H1 (cell line): ENCODE measurements at regions not wholly inside any gene's neighbourhood (a gene's known extent, or its start where the extent isn't known, plus 50 kb on each side); places are given as distances from the start of the nearest gene placed in this dataset.

Experiments
- CTCF ChIA-PET: fragments of 300-600 bp; sonication (Branson Sonifier 250); formaldehyde crosslinking; loops from one replicate; lab custom pipeline; 2021; ENCODE audit not compliant: partially characterized antibody; lab: Charles Lee
- POLR2A ChIA-PET: fragments of 300-600 bp; sonication (Branson Sonifier 250); formaldehyde crosslinking; loops from one replicate; lab custom pipeline; 2021; ENCODE audit warnings: inconsistent platforms; ENCODE audit not compliant: partially characterized antibody; lab: Charles Lee
- DNase-seq, 2 experiments: peaks; one replicate each; pipeline versions ENCODE4 v3.0.0 to v3.0.0-alpha.2; 2010 to 2022; ENCODE audit warnings: low spot score in 2 of 2, low read depth in 1 of 2, mixed read lengths in 1 of 2
- FAIRE-seq: peaks from 2 replicates; lab custom pipeline; 2011; peaks lifted over from hg19 to GRCh38; lab: Jason Lieb, UNC
- H2AFZ ChIP-seq: 2 replicates; pipeline ENCODE4 v1.8.1; 2012; ENCODE audit warnings: low read length, inconsistent platforms
- H2AK5ac ChIP-seq: 2 replicates; pipeline ENCODE4 v1.6.1; 2013; ENCODE audit warnings: low read depth, low read length
- H2BK120ac ChIP-seq: replicated peaks from 2 replicates; pipeline ENCODE3; 2013; ENCODE audit warnings: low read depth, low read length, inconsistent platforms
- H2BK12ac ChIP-seq: 2 replicates; pipeline ENCODE4 v1.6.1; 2013; ENCODE audit warnings: low read depth, low read length
- H2BK15ac ChIP-seq: 2 replicates; pipeline ENCODE4 v1.6.1; 2013; ENCODE audit warnings: low read length
- H2BK20ac ChIP-seq: 2 replicates; pipeline ENCODE4 v1.6.1; 2013; ENCODE audit warnings: low read length
- H2BK5ac ChIP-seq: 2 replicates; pipeline ENCODE4 v1.6.1; 2013; ENCODE audit warnings: low read depth, low read length
- H3K14ac ChIP-seq: 2 replicates; pipeline ENCODE4 v1.6.1; 2013; ENCODE audit warnings: inconsistent platforms; ENCODE audit not compliant: insufficient read length
- H3K18ac ChIP-seq: 2 replicates; pipeline ENCODE4 v1.6.1; 2013; ENCODE audit warnings: low read length; ENCODE audit errors: extremely low read depth
- H3K23ac ChIP-seq: 2 replicates; pipeline ENCODE4 v1.6.1; 2013; ENCODE audit warnings: inconsistent platforms; ENCODE audit not compliant: insufficient read length
- H3K23me2 ChIP-seq: 2 replicates; pipeline ENCODE4 v1.6.1; 2013; ENCODE audit warnings: low read depth, low read length
- H3K27ac ChIP-seq: 2 replicates; pipeline ENCODE4 v1.6.1; 2011; ENCODE audit warnings: low read depth, low read length, inconsistent platforms
- H3K27me3 ChIP-seq, 4 experiments: replicated peaks in 1 of 4; 1 replicate in 1 of 4; 2 replicates in 3 of 4; pipeline versions ENCODE4 v1.6.1 to v1.8.1; 2011 to 2013; ENCODE audit warnings: low read length in 3 of 4, mild to moderate bottlenecking in 3 of 4, inconsistent platforms in 2 of 4, mixed read lengths in 2 of 4, moderate library complexity in 1 of 4; ENCODE audit not compliant: control insufficient read depth in 3 of 4, insufficient read depth in 3 of 4; ENCODE audit errors: extremely low read depth in 1 of 4
- H3K36me3 ChIP-seq, 4 experiments: 2 replicates each; pipeline versions ENCODE4 v1.6.1 to v1.8.1; 2011 to 2013; ENCODE audit warnings: mild to moderate bottlenecking in 4 of 4, low read length in 3 of 4, moderate library complexity in 2 of 4, control low read depth in 1 of 4, inconsistent platforms in 1 of 4; ENCODE audit not compliant: insufficient read depth in 4 of 4, control insufficient read depth in 2 of 4
- H3K4ac ChIP-seq: replicated peaks from 2 replicates; pipeline ENCODE3; 2013; ENCODE audit warnings: low read length, low read depth, mixed read lengths, inconsistent platforms; ENCODE audit not compliant: insufficient read length
- H3K4me1 ChIP-seq, 4 experiments: replicated peaks in 1 of 4; 1 replicate in 1 of 4; 2 replicates in 3 of 4; pipeline versions ENCODE4 v1.6.1 to v1.8.1; 2011 to 2013; ENCODE audit warnings: low read length in 3 of 4, inconsistent platforms in 2 of 4, mixed read lengths in 1 of 4; ENCODE audit not compliant: insufficient read depth in 4 of 4, control insufficient read depth in 3 of 4
- H3K4me2 ChIP-seq, 2 experiments: 2 replicates each; pipeline versions ENCODE4 v1.6.1 to v1.8.1; 2011 to 2013; ENCODE audit warnings: low read depth in 2 of 2, low read length in 2 of 2, control low read depth in 1 of 2, inconsistent platforms in 1 of 2, mild to moderate bottlenecking in 1 of 2; ENCODE audit not compliant: insufficient read depth in 1 of 2
- H3K4me3 ChIP-seq, 4 experiments: fragments of 200-600, 300-600 bp in 1 of 4; sonication (generic), shearing (Covaris generic), sonication (Bioruptor Twin) in 1 of 4; 2 replicates each; pipeline versions ENCODE4 v1.5.1 to v1.8.1; 2011 to 2016; ENCODE audit warnings: low read length in 4 of 4, low read depth in 3 of 4, control low read depth in 2 of 4, inconsistent platforms in 2 of 4, mild to moderate bottlenecking in 2 of 4, mixed read lengths in 1 of 4, moderate library complexity in 1 of 4; ENCODE audit not compliant: insufficient read depth in 2 of 4; ENCODE audit errors: extremely low read depth in 1 of 4
- H3K56ac ChIP-seq: replicated peaks from 2 replicates; pipeline ENCODE3; 2013; ENCODE audit warnings: low read depth, mild to moderate bottlenecking, mixed read lengths, low read length, inconsistent platforms; ENCODE audit not compliant: insufficient read length
- H3K79me1 ChIP-seq: 2 replicates; pipeline ENCODE4 v1.6.1; 2013; ENCODE audit warnings: low read depth, low read length, control low read depth
- H3K79me2 ChIP-seq, 2 experiments: 2 replicates each; pipeline versions ENCODE4 v1.6.1 to v1.8.1; 2012 to 2013; ENCODE audit warnings: low read length in 2 of 2, mild to moderate bottlenecking in 2 of 2, inconsistent platforms in 1 of 2; ENCODE audit not compliant: insufficient read depth in 2 of 2, control insufficient read depth in 1 of 2
- H3K9ac ChIP-seq, 4 experiments: replicated peaks in 1 of 4; 1 replicate in 1 of 4; 2 replicates in 3 of 4; pipeline versions ENCODE4 v1.6.1 to v1.8.1; 2011 to 2013; ENCODE audit warnings: low read depth in 3 of 4, low read length in 3 of 4, control low read depth in 2 of 4, mild to moderate bottlenecking in 2 of 4, moderate library complexity in 2 of 4, inconsistent platforms in 1 of 4; ENCODE audit errors: extremely low read depth in 1 of 4
- H3K9me3 ChIP-seq, 2 experiments: 2 replicates each; pipeline versions ENCODE4 v1.6.1 to v1.8.1; 2012 to 2013; ENCODE audit warnings: mild to moderate bottlenecking in 2 of 2, moderate library complexity in 2 of 2, control low read depth in 1 of 2, inconsistent platforms in 1 of 2, low read depth in 1 of 2, low read length in 1 of 2, mixed read lengths in 1 of 2; ENCODE audit not compliant: insufficient read depth in 2 of 2
- H4K20me1 ChIP-seq, 2 experiments: replicated peaks in 1 of 2; 2 replicates each; pipeline versions ENCODE3 to v1.8.1; 2011 to 2013; ENCODE audit warnings: inconsistent platforms in 2 of 2, low read length in 2 of 2, mild to moderate bottlenecking in 1 of 2; ENCODE audit not compliant: insufficient read depth in 2 of 2, control insufficient read depth in 1 of 2
- H4K5ac ChIP-seq: 2 replicates; pipeline ENCODE4 v1.6.1; 2013; ENCODE audit warnings: low read length, low read depth, mixed read lengths, inconsistent platforms; ENCODE audit not compliant: insufficient read length
- H4K8ac ChIP-seq: 2 replicates; pipeline ENCODE4 v1.8.0; 2013; ENCODE audit warnings: mild to moderate bottlenecking, moderate library complexity, low read length, inconsistent platforms; ENCODE audit not compliant: insufficient read depth; ENCODE audit errors: extremely low read depth
- H4K91ac ChIP-seq: replicated peaks from 2 replicates; pipeline ENCODE3; 2013; ENCODE audit warnings: low read length, mixed read lengths, inconsistent platforms; ENCODE audit not compliant: insufficient read length
- CEBPB ChIP-seq: IDR thresholded peaks from 2 replicates; pipeline ENCODE4 v1.6.1; 2012; ENCODE audit warnings: low read depth, low read length
- GABPA ChIP-seq: IDR thresholded peaks from 2 replicates; pipeline ENCODE4 v1.6.1; 2011; ENCODE audit warnings: mild to moderate bottlenecking, low read length, moderate library complexity, borderline replicate concordance; ENCODE audit not compliant: insufficient read depth
- JUN ChIP-seq: IDR thresholded peaks from 2 replicates; pipeline ENCODE4 v1.6.1; 2011; ENCODE audit warnings: low read depth, mild to moderate bottlenecking, improper control_type of control experiment, low read length
- TEAD4 ChIP-seq: IDR thresholded peaks from 2 replicates; pipeline ENCODE4 v1.6.1; 2012; ENCODE audit warnings: low read depth, low read length, inconsistent platforms, mixed read lengths
- ZNF274 ChIP-seq: IDR thresholded peaks from 2 replicates; pipeline ENCODE4 v1.7.0; 2012; ENCODE audit warnings: low read length, borderline replicate concordance; ENCODE audit errors: extremely low read depth
- WGBS, 2 experiments: shearing (Covaris generic) in 1 of 2; methylation state at CpG; one replicate each; pipeline versions ENCODE4 v1.1.6 to v1.1.7; 2013 to 2015; ENCODE audit warnings: low lambda C conversion rate in 2 of 2, mixed read lengths in 2 of 2, inconsistent platforms in 1 of 2, low coverage in 1 of 2, missing lambda C conversion rate in 1 of 2; ENCODE audit not compliant: insufficient replicate concordance in 2 of 2, insufficient coverage in 1 of 2, insufficient read length in 1 of 2; ENCODE audit errors: extremely low coverage in 1 of 2, missing lambda C conversion rate in 1 of 2; 5-methylcytosine and 5-hydroxymethylcytosine counted together

DNA sequence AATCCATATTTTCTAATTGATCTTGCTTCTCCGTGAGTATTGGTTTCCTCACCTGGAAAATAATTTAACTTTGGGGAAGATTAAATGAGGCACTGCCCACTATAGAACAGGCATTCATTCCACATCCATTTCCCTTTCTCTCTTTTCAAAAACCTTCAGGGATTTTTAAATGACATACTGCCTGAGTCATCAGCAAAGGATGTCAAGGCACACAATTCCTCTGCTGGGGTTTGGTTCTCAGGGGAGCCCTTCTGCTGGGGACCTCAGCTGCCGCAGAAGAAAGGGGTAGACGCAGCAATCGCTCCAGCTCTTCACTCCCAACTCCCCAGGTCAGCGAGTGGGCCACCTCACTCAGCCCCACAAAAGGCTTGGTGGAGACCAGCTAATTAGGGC, 90.7 kb upstream of the BACH2 start:
- Histone ChIP-seq H3K9me3 (no peaks in the 10 kb centered on the region), H3K27ac (no peak overlapping the region), H3K14ac (no peak overlapping the region), H3K18ac (no peak overlapping the region), H3K36me3 (no peaks in the 10 kb centered on the region), H2BK5ac (no peak overlapping the region), H4K20me1 (no peaks in the 10 kb centered on the region), H3K23me2 (no peaks in the 10 kb centered on the region), H2BK20ac (no peak overlapping the region), H4K8ac (no peak overlapping the region), H2AK5ac (no peak overlapping the region), H2BK15ac (no peak overlapping the region), H2BK12ac (no peak overlapping the region), H3K4me3 (no peak overlapping the region), H3K79me2 (no peaks in the 10 kb centered on the region), H3K27me3 (no peaks in the 10 kb centered on the region), H2AFZ (no peak overlapping the region), H3K4ac (no peak overlapping the region), H3K56ac (no peak overlapping the region), H4K91ac (no peak overlapping the region), H3K79me1 (no peaks in the 10 kb centered on the region), H3K23ac (no peak overlapping the region), H3K9ac (no peak overlapping the region), H3K4me1 (peaks cover 5 to 17% (median 11%) of the 10 kb centered on the region in 4 experiments), H2BK120ac (no peak overlapping the region), H4K5ac (no peak overlapping the region), H3K4me2 (no peak overlapping the region)
- DNase-seq (no peak), FAIRE-seq (no peak)
- POLR2A ChIA-PET: no interaction called here
- TF ChIP-seq TEAD4: no peak
- no peak for TF ChIP-seq ZNF274
- TF ChIP-seq JUN: no peak
- TF ChIP-seq CEBPB: no peak
- no peak for TF ChIP-seq GABPA
- CTCF ChIA-PET: interaction anchor here (0.7 to 8.7 kb wide), 7 partner anchors 13 to 100 kb away, joined by 3 to 94 read pairs (median 3); no protein-coding TSS in a partner anchor
- 71% methylated on average over 5 of the region's 5 CpGs; no CpG with 5 or more reads in 1 of the 2 experiments for WGBS, 2 experiments
